HPDE6-E6E7 (cell line): ENCODE measurements at regions not wholly inside any gene's neighbourhood (a gene's known extent, or its start where the extent isn't known, plus 50 kb on each side); places are given as distances from the start of the nearest gene placed in this dataset.

Experiments used
- DNase-seq: peaks from one replicate; pipeline ENCODE4 v3.0.0; 2011; ENCODE audit warnings: missing footprints; ENCODE audit errors: extremely low spot score

DNA sequence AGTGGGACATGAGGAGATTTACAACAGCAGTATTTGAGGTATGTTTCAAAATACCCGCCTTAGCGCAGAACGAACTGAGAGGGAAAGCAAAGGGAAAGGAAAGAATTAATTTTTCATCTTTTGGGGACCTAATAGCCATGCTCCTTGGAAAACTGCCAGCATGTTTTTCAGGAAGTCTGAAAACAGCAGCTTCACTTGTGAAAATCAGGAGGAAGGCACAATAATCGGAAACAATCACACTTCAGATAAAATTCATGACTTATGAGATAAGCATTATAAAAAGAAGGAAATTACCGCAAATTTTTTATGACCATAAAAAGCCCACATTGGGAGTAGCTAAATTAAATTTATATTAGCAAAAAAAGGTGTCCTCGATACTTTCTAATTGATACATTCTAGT lies 541.1 kb downstream of the HAO1 start:
- no peak for DNase-seq

DNA sequence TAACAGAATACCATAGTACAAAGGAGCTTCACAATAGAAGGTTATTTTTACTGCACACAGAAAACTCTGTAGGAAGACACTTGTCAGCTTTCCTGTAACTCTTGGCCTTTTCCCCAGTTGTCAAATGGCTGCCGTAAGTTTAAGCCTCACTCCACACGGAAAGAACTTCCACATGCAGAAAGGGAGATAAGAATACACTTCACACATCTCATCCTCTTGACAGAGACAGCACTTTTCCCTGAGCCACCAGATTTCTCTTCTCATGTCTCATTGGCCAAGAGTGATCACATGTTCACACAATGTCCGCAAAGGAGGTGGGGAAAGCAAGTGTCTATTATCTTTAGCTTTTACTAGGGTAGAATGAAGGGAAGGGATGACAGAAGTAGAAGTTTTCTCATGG lies 540.7 kb downstream of the HAO1 start:
- no peak for DNase-seq

GRCh38 chr20:7406671-7407070 lies 533.6 kb downstream of the HAO1 start:
- DNase-seq: no peak

DNA sequence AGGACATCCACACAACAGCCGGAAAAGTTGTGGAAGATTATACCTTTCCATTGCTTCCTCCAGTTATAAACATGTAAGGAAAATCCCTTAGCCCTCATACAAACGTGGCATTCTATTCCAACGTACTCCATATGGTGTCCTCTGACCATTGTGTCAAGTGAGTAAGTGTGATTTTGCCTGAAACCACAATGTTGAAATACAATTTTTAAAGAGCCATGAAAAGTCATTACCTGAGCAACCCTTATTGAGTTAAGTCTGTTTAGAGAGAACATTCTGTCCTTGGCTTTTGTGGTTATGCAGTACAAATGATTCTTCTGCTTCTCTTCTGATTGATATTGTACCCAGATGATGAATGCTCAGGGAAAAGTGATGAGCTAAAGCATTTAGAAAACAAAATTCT lies 530.1 kb downstream of the HAO1 start:
- no peak for DNase-seq

DNA sequence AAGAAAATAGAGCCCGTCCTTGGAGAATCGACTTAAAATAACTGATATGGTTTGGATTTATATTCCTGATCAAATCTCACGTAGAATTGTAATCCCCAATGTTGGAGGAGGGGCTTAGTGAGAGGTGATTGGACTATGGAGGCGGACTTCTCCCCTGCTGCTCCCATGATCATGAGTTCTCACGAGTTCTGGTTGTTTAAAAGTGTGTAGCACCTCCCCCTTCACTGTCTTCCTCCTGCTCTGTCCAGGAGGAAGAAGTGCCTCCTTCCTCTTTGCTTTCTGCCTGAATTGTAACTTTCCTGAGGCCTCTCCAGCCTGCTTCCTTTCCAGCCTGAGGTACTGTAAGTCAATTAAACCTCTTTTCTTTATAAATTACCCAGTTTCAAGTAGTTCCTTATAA lies 529.2 kb downstream of the HAO1 start:
- no peak for DNase-seq

DNA sequence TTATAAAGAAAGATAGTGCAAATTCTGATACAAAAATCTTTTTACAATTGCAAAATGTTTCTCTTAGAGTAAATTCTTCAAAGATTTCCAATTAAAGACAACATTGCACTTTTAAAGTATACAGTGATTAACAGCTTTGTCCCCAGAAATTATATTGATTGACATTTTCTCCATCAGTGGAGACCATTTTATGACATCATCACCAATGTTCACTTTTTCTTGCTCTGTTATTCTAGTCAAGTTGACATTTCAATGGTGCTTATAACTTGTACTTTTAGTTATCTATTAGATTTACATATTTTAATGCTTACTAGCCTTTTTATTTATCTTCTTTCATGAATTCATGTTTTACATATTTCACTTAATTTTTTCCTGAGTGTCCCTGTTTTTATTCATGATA lies 524.8 kb downstream of the HAO1 start:
- no peak for DNase-seq

- no peak for DNase-seq
Observed at GRCh38 chr20:7416382-7416781, 523.9 kb downstream of the HAO1 start.

GRCh38 chr20:7420345-7420744 lies 519.9 kb downstream of the HAO1 start:
- no peak for DNase-seq

GRCh38 chr20:7426890-7427496 lies 513.3 kb downstream of the HAO1 start:
- no peak for DNase-seq

GRCh38 chr20:7428946-7429345 lies 511.3 kb downstream of the HAO1 start:
- no peak for DNase-seq

GRCh38 chr20:7432612-7433011 lies 507.6 kb downstream of the HAO1 start:
- DNase-seq: no peak

DNA sequence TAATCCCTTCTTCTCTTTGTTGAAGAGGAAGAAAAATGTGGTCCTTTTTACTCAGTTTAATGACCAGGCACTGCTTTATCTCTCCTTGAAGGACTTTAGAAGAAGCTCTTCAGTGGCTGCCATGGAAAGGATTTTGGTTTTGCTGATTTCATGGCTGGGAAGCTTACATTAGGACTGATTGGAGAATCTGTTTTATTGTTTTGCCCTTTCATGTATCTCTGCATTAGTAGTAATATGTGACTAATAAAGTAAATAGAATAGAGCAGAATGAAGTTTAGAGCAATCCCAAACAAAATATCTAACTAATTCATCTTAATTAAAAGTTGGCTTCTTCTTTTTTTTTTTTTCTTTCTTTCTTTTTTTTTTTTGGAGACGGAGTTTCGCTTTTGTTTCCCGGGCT lies 502.9 kb downstream of the HAO1 start:
- DNase-seq: no peak

DNA sequence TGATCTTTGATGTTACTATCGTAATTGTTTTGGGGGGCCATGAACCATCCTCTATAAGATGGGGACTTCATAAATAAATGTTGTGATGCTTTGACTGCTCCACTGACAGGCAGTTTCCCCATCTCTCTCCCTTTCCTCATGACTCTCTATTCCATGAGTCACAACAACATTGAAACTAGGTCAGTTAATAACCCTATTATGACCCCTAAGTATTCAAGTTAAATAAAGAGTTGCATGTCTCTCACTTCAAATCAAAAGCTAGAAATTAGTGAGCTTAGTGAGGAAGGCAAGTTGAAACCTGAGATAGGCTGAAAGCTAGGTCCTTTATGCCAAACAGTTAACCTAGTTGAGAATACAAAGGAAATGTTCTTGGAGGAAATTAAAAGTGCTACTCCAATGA lies 491.0 kb downstream of the HAO1 start:
- no peak for DNase-seq

DNA sequence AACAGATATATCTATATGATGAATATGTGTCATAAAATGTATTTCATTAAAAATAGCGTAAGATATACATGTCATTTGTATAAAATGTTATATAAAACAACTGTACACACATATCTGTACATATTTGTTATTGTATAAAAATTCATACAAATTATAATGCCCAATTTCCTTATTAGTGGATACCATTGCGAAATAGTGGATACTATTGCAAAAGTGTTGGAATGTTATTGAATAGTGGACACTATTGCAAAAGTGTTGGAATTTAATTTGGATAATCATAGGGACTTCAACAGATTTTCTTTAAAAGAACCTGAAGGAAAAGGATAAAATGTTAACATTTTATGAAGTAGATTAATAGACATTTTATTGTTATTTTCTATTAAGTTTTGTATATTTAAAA lies 487.4 kb downstream of the HAO1 start:
- DNase-seq: no peak

DNA sequence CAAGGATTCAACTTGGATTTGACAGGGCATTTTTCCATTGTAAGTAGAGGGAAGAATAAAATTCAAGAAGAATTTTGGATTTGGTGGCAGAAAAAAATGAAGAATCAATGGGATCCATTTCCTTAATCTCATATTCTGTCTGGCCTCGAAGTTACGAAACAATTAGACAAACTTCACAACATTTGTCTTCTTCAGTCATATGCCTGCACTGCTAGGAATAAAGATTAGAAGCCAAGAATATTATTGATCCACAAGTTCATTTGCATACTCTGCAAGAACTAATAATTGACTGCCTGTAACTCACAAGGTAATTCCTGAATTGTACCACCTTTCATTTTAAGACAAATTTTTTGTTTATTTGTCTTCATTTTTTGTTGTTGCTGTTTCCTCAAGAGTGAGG lies 486.2 kb downstream of the HAO1 start:
- no peak for DNase-seq

GRCh38 chr20:7458459-7458858 lies 481.8 kb downstream of the HAO1 start:
- no peak for DNase-seq

DNA sequence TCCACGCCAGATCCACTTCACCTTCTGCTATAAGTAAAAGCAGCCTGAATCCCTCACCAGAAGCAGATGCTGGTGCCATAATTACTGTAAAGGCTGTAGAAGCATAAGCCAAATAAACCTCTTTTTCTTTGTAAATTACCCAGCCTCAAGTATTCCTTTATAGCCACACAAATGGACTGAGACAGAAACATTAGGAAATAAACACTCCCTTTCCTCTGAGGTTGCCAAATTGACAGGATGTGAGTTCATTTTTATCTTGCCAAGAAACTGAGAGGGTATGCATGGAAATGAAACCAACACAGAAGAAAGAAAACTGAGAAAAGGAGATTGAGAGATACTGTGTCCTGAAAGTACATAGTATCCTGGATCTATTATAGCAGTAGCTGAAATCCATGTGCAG lies 481.2 kb downstream of the HAO1 start:
- DNase-seq: no peak

DNA sequence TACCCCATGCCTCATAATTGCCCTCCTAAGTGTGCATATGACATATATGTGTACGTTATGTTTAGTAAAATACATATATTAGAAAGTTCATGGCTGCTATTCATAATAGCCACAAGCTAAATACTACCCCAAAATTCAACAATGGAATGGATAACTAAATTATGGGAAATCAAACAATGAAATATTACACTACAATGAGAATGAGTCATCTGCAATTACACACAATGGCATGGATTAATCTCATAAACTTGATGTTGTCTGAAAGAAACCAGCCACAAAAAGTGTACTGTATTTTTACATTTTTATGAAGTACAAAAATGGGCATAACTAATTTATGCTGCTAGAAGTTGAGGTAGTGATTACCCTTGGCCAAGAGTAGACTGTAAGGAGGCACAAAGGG lies 477.0 kb downstream of the HAO1 start:
- no peak for DNase-seq

- DNase-seq: no peak
Observed at GRCh38 chr20:7470912-7471311, 469.3 kb downstream of the HAO1 start.

GRCh38 chr20:7490288-7490687 lies 450.0 kb downstream of the HAO1 start:
- DNase-seq: no peak

- no peak for DNase-seq
Observed at GRCh38 chr20:7492257-7492656, 448.0 kb downstream of the HAO1 start.

DNA sequence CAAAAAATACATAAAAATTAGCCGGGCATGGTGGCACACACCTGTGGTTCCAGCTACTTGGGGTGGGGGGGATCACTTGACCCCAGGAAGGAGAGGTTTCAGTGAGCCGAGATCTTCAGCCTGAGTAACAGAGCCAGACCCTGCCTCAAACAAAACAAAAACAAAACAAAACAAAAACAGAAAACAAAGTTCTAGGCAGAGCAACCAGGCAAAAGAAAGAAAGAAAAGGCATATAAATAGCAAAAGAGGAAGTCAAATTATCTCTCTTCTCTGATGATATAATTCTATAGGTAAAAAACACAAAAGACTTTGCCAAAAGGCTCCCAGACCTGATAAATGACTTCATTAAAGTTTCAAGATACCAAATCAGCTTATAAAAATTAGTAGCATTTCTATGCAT lies 446.9 kb downstream of the HAO1 start:
- no peak for DNase-seq

- DNase-seq: no peak
Observed at GRCh38 chr20:7496394-7496991, 443.8 kb downstream of the HAO1 start.

GRCh38 chr20:7497985-7498384 lies 442.3 kb downstream of the HAO1 start:
- peak; percentile 80 for DNase-seq
